Stimulated activated CD4-positive, alpha-beta T cell treated with anti-CD3 and anti-CD28 coated beads, Interleukin-12 subunit alpha, Interleukin-12 subunit beta, amount 100 ng/mL, for 24 hours (primary cell): ENCODE measurements at regions not wholly inside any gene's neighbourhood (a gene's known extent, or its start where the extent isn't known, plus 50 kb on each side); places are given as distances from the start of the nearest gene placed in this dataset.

ENCODE experiments used
- DNase-seq, 2 experiments: peaks; one replicate each; pipeline ENCODE4 v3.0.0-alpha.2; 2020; ENCODE audit warnings: low read depth in 2 of 2

DNA sequence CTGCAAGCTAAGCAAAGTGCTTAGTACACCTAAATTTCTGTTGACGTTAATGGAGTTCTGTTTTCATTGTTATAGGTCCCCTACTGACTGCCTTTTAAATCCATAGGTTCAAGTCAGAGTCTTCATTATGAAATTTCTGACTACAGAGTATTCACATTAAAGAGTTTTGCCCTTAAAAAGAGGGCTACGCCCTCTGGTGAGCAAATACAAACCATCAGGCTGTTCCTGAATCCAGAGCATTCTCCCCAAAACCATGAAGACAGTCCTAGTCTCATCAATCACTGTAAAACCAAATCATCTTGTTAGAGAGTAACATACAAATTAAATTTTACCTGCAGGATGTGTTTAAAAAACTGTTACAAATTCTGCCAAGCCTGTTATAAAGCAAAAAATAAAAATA is 1091.7 kb downstream of the TDRD15 start:
- no peak for DNase-seq

DNA sequence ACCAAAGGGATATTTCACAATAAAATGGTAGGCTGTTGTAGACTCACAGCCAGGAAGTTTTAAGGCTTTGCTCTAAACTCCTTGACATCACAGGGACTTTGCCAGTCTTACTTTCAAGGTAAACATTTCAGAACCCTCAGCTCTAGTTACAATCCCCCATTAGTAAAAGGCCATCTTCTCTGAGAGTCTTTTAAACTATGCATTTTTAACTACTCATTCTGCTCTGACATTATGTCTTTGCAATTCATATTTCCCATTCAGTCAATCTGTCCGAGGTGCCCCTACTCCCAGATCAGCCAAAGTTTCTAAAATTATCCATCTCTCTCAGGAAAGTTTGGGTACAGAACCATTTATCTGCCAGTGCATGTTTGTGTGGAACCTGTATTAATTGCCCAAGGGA is 1094.1 kb downstream of the TDRD15 start:
- no peak for DNase-seq

DNA sequence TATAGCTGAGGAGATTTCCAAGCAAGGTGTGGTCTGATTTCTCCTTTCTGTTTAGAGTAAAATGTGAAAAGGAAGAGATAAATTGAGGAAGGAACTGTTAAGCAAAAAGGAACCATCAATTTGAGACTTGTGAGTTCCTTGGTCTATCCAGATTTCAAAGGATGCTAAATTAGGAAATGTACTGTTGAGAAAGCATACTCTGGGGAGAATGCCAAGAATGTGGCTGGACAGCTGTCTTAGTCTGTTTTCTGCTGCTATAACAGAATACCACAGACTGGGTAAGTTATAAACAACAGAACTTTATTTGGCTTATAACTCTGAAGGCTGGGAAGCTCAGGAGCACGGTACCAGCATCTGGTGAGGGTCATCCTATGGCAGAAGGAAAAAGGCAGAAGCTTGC is 1097.2 kb downstream of the TDRD15 start:
- DNase-seq: no peak

DNA sequence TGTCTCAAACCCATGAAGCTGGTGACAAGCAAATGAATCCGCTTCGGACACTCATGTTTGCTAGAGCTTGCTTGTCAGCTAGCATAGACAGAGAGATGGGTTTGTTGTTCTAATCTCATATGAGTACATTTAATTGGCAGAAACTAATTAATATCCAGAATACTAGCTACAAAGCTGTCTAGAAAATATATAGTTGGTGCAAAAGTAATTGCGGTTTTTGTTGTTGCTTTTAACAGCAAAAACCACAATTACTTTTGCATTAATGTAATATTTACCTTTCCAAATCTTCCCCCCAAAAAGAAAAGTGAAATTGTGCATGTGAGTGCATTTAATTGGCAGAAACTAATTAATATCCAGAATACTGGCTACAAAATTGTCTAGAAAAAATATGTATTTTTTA is 1115.2 kb downstream of the TDRD15 start:
- no peak for DNase-seq

DNA sequence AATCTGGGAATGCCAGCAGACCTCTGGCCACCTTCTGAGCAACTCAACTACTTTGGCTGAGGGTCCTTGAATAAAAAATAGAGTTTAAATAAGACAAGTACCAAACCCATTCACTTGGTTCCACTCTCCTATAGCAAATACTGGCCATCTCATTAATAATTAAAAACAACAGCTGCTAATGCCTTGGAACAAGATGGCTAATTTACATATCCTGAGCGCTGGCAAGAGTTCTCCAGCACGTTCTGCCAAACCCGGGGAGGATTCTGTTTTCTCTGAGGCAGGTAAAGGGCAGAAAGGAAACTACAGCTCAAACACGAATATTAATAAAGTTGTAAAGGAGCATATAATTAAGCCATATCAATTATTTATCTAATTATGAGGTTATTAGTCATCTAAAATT is 1123.7 kb downstream of the TDRD15 start:
- no peak for DNase-seq

DNA sequence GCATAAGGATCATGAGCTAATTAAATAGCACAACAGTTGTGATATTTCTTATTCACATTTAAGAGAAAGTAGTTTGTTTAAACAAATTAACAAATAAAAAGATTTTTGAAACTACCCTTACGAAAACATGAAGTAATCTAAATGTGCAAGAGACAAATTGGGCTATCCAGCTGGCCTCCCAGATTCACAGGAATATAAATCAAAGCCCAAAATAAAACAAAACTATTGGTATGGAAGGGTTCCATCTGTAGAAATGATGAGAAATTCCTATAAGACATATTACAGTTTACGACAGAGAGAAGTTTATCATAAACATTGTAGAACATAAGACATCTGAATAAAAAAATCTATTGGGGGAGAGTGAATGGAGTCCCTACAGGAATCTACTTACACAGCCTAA is 1125.1 kb downstream of the TDRD15 start:
- no peak for DNase-seq

DNA sequence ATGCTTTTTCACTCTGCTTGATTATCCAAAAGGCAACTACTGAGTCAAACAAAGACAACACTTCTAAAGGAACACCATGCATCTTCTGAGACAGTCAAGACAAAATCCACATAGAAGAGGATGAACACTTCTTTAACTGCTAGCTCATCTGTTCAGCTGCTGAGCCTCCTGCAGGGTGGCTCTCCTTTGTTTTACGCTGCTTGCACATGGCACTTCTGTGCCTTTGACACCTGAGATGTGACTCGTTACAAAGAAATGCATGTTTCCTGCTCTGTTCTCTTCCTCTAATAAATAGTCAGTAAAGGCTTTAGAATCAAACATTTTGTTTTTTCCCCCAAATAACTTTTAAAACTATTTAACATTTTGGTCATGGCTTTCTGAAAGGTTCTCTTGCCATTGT is 1129.4 kb downstream of the TDRD15 start:
- DNase-seq: no peak

DNA sequence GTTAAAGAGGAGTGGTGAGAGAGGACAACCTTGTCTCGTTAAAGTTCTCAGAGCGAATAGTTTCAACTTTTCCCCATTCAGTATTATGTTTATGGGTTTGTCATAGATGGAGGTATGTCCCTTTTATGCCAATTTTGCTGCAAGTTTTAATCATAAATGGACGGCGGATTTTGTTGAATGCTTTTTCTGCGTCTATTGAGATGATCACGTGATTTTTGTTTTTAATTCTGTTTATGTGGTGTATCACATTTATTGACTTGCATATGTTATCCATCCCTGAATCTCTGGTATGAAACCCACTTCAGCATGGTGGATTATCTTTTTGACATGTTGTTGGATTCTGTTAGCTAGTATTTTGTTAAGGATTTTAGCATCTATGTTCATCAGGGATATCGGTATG is 1123.8 kb upstream of the KLHL29 start:
- DNase-seq: no peak

DNA sequence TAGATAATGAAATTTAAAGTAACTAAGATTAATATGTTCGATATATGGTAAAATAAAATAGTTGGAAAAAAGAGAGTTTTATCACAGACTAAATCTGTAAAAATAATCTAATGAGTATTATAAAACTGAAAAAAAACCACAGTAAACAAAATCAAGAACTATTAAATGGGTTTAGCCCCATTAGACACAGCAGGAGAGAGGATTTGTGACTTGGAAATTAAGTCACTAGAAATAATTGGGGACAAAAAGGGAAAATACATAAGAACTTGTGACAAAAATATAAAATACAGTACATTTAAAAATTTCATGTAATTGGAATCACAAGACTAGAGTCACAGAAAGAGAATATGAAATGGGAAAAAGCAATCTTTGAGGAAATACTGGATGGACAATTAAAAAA is 1114.6 kb upstream of the KLHL29 start:
- DNase-seq: no peak

DNA sequence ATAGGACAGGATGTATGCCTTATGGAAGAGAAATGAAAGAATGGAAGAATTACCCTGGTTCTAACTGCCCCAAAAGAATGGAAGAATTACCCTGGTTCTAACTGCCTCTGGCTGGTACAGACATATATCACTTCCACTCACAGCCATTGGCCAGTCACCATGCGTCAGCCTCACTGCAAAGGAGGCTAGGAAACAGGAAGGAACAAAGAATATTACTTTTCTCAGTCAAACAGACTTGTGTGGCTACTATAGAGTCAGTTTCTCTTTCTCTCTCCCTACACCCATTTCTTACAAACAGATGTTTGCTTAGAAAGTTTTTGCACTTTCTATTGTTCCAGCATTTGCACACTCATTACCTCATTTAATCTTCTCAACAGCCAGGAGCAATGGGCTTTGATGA is 1111.1 kb upstream of the KLHL29 start:
- DNase-seq: no peak

DNA sequence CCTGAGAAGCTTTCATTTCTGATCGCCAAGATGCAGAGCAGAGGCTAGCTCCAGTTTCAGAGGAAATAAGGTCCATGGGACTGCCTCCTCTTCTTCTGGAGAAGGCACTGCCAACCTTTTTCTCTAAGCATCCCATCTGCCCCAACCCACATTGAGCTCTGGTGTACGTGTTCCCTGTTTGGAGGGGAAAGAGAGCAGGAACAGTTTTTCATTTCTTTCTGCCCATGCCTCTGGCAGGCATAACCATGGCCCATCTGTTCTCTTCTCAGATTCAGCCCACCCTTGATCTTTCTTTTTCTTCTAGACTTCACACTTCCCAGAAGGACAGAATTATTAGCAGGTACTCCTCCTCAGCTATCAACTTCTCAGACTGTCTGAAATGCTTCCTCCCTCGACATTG is 1110.3 kb upstream of the KLHL29 start:
- no peak for DNase-seq

DNA sequence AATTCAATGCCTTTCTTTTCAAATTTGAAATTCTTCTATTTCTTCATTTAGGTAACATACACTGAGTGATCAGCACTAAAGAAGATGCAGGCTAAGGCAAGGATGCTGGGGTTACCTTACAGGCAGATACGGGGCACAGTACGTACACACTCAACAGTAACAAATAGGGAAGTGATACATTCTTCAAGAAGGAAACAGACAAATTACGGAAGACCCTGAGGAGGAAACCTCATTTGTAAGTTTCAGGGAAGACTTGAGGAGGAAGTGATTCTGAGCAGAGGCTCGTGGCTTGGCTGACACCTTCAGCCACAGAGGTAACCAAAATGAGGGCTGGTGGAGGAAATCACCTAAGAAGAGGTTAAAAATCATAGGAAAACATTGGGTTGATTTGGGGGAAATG is 1108.3 kb upstream of the KLHL29 start:
- no peak for DNase-seq

DNA sequence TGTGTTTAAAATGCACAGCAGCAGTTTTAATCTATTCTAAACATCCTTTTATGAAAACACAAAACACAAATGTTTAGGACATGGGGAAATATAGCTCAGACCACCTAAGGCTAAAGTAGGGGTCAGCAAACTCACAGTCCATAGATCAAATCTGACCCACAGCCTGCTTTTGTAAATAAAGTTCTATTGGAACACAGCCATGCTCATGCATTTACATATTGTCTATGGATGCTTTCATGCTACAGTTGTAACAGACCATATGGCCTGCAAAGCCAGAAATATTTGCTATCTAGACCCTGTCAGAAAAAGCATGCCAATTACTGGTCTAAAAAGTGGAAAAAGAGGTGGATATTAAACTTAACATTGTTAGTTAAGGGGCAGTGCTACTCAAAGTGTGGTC is 1105.4 kb upstream of the KLHL29 start:
- no peak for DNase-seq

DNA sequence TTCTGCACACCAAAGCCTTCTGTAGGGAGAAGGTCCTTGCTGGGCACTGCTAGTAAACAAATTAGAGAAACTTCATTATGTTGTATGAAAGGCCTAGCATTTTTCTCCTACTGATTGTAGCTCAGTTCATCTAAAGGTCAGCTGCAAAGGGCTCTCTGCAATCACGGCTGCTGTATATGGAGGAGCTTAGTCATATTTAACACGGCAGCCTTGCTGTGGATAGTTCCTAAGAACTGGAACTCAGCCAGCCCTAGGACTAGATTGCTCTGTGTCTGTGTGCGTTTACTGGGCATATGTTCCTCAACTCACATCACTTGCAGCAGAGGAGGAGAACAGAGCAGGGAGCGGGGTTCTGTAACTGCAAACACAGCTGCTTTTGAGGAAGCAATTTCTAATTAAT is 1103.9 kb upstream of the KLHL29 start:
- no peak for DNase-seq

DNA sequence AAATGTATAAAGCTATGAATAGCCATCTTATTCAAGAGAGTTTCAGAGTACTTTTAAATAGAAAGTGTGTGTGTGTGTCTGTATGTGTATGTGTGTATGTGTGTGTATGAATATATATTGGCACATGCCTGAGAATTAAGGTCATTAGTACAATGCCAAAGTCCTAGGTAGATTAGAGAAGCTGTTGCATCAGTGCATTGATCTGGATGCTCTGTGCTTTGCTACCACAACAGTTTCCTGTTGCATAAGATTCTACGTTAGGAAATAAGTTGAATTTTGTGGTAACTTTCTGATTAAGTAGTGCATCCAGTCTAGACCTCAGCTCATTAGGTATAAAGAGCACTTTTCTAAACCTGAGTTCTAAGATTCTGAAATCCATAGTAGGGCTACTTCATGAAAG is 1102.8 kb upstream of the KLHL29 start:
- no peak for DNase-seq

DNA sequence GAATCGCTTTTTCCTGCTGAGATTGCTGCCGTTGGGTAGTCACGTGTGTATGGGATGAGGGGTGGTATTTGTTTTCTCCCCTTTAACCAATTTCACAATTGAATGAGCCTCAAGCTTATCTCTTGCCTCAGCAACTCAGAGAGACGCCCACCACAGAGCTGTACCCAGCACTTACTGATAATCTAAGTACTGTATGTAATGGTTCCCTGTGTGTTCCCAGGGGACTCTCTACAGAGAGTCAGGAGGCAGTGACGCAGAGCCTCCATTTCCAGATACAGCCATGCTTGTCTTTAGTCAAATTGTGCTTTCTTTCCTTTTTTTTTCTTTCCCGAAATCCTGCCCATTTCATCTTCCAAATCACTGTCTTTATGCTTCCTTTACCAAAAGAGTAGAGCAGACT is 1102.1 kb upstream of the KLHL29 start:
- no peak for DNase-seq

DNA sequence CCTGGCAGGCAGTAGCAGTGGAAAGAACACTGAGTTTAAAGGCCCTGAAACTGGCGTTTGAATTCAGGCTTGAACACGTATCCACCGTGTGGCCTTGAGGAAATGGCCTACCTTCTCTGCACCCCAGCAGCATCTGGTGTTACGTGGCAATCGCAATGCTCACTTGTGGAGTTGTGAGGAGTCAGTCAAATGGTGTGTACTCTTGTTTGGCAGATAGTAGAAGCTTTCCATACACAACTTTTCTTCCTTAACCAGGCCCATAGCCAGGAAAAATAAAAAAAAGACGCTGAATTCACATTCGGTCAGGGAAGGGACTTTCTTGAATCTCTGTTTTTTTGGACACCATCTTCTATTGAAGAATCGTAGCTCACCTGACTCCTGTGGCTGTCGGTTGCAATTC is 1101.5 kb upstream of the KLHL29 start:
- no peak for DNase-seq

DNA sequence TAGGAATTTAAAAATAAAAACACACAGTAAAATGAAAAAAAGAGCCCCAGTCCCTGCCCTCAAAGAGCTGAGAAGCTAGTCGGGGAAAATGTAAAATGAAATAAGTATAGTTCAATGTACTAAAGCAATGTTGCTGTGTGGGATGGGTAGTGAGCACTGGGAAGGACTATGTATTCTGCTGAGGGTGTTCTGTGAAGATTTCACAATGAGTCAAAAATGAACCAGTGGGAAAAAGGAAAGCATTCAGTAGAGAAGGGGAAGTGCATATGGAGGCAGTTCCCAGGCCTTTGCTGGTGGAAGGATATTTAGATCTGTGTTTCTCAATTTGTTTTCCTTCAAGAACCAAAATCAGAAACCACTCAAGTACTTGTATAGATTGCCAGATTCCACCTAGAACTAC is 1094.7 kb upstream of the KLHL29 start:
- DNase-seq: no peak

DNA sequence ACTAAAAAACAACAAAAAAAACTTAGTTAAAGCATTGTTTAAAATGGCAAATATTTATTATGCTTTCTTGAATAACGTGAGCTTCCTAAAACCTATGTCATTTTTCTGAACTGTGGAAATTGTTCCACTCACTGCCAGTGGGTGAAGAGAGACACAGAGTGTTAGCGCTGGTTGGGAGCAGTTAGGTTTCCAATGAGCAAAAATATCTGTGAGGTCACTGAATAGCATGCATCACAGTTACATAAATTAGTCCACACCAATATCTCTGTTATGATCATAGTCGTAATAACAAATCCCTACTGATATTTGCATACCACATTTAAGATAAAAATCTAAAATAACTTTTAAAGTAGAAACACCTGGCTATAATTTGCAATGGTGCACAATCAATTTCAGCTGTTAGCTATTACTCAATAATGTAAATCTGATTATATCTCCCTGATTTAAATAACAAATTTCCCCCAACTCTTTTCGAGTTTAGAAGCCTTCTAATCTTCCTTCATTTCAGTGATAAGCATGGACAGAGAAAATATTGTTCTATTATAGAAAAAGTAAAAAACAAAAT is 1094.0 kb upstream of the KLHL29 start:
- DNase-seq: no peak

DNA sequence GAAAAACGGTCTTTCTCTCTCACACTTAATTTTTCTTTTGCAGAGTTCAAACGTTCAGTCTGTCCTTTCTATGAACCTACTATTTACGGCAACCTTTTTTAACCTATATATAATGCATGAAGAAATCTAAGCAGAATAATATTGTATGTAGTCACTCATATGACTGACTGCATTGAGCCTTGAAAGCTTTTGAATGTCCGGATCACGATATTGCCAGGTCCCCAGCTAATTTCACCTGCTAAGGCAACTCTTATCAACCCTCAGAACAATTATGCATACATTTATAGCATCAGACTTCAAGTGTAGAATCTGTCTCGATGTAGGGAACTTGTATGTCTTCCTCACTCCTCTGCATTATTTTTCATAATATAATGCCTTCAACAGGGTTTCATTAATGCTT is 1083.8 kb upstream of the KLHL29 start:
- DNase-seq: no peak

DNA sequence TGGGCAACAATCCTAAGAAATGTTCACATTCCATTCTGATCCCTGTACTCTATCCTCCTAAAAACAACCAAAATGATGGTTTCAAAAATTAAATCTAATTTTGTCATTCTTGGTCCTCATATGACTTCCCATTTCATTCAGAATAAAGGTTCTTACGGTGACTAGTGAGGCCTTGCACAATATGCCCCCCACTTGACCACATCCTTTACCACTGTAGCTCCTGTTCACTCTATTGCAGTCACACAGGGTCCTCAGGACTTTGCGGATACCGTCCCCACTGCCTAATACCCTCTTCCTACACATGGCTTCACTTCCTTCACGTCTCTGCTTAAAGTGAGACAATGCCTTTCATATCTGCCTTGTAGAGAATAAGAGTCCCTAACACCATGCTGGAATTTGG is 1058.7 kb upstream of the KLHL29 start:
- no peak for DNase-seq

DNA sequence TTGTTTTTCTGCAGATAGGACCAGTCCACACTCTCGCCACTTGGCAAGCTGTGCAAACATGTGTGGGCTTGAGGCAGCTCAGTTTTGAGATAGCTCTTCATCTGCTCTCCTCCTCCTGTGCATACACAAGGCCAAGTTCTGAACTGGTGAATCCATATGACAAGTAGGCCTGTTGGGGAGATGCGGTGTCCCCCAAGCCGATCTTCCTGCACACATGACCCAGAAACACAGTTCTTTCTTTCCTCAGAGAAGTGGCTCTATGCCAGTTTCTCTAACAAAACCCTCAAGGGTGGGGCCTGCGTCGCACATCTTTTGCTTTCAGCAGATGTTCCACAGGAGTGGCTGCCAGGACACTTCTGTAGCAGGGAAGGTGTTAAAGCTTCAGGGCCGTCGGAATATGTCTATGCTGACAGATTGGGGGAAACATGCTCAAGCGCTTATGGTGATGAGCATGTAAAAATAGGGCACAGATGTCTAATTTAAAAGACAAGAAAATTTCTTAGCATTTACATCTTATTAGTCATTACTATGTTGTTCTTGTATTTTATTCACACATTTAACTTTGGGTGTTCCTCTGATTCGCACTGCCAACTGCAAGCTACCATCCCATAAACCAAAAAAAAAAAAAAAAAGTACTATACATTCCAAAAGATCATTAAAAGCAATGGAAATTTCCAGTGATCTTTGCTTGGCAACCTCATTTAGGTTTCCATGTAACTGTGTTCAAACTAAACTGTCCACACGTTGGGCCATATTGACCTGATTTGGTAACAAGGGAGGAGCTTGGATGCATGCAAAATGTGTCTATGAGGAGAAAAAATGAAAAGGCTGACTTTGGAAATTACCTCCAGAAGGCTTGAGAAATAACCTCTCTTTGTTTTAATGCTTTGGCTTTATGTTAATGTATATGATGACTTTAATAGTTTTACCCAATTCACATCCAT is 1055.5 kb upstream of the KLHL29 start:
- no peak for DNase-seq

DNA sequence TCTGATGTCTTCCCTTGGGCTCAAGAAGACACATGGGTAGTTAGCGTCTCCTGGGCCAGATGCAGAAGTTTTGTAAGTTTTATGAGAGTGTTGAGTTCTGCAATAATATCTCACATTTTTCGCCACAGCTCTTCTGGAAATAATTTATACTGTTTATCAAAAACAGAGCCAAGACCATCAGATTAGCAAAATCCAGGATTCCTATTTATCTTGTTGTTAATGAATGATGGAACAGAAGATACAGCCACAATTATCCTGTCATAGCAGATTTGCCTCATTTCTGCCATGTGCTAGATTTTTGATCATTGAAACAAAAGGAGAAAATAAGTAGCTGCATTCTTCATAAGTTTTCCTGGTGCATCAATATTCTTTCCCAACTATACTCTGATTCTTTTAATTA is 1048.6 kb upstream of the KLHL29 start:
- DNase-seq: no peak

DNA sequence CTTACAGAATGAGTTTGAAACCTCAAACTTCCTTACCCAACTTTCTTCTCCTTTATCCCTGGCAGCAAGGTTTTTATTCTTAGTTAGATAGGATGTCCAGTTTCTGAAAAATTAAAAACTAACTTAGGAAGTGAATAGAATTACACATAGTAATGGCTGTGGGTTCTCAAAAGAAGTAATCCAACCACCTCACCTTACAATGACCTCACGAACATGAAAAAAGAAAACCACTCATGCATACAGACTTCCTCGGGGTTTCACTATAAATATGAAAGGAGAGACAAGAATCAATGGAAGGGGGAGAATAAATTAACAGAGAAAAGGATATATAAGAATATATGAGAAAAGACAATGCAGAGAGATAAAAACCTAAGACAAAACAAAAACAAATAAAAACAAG is 1044.3 kb upstream of the KLHL29 start:
- DNase-seq: no peak
